WERI-Rb-1 (cell line): ENCODE measurements at regions not wholly inside any gene's neighbourhood (a gene's known extent, or its start where the extent isn't known, plus 50 kb on each side); places are given as distances from the start of the nearest gene placed in this dataset.

Source experiments
- DNase-seq: peaks from one replicate; pipeline ENCODE4 v3.0.0-alpha.2; 2020
- H3K27ac ChIP-seq: fragments of 250-450 bp; sonication (Bioruptor Pico); 2 replicates; pipeline ENCODE4 v1.5.1; 2020; ENCODE audit warnings: mild to moderate bottlenecking, moderate library complexity
- H3K27me3 ChIP-seq: fragments of 250-450 bp; sonication (Bioruptor Pico); 2 replicates; pipeline ENCODE4 v1.5.1; 2021; ENCODE audit warnings: mild to moderate bottlenecking, low read depth, moderate library complexity; ENCODE audit not compliant: insufficient read depth, severe bottlenecking
- H3K36me3 ChIP-seq: fragments of 250-450 bp; sonication (Bioruptor Pico); 2 replicates; pipeline ENCODE4 v1.5.1; 2020; ENCODE audit warnings: mild to moderate bottlenecking, moderate library complexity
- H3K4me3 ChIP-seq: 2 replicates; pipeline ENCODE4 v1.5.1; 2011; ENCODE audit warnings: low read depth, mild to moderate bottlenecking, control low read depth, low read length
- H3K9me3 ChIP-seq: fragments of 250-450 bp; sonication (Bioruptor Pico); 2 replicates; pipeline ENCODE4 v1.5.1; 2021; ENCODE audit warnings: mild to moderate bottlenecking, moderate library complexity; ENCODE audit not compliant: severe bottlenecking
- TF ChIP-seq, protein P1 (sequence below): IDR thresholded peaks from 2 replicates; pipeline ENCODE4 v1.5.1; 2011; ENCODE audit warnings: low read depth, mild to moderate bottlenecking, control low read depth, inconsistent platforms, low read length

DNA sequence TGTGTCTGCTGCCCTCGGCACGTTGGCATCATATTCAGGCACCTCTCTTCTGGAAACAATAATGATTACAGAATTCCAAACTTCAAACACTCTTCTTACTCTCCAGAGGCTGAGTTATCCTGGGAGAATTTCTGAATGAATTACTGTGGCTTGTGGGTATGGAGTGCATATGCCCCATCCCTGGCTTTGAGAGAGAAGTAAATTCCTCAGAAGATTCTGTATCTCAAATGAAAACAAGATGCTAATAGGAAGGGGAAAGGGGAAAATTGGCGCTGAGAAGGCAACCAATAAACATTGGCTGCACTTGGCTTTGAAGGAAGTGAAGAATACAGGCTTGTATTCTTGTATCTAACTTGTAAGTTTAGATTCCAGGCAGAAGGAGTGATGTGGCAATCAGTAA, 132.0 kb upstream of the NOVA1 start:
- Histone ChIP-seq H3K36me3 (no peaks in the 10 kb centered on the region), H3K27me3 (no peaks in the 10 kb centered on the region), H3K27ac (no peak overlapping the region), H3K4me3 (no peak overlapping the region), H3K9me3 (no peaks in the 10 kb centered on the region)
- no peak for DNase-seq
- TF ChIP-seq, protein P1, sequence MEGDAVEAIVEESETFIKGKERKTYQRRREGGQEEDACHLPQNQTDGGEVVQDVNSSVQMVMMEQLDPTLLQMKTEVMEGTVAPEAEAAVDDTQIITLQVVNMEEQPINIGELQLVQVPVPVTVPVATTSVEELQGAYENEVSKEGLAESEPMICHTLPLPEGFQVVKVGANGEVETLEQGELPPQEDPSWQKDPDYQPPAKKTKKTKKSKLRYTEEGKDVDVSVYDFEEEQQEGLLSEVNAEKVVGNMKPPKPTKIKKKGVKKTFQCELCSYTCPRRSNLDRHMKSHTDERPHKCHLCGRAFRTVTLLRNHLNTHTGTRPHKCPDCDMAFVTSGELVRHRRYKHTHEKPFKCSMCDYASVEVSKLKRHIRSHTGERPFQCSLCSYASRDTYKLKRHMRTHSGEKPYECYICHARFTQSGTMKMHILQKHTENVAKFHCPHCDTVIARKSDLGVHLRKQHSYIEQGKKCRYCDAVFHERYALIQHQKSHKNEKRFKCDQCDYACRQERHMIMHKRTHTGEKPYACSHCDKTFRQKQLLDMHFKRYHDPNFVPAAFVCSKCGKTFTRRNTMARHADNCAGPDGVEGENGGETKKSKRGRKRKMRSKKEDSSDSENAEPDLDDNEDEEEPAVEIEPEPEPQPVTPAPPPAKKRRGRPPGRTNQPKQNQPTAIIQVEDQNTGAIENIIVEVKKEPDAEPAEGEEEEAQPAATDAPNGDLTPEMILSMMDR, result no peak

DNA sequence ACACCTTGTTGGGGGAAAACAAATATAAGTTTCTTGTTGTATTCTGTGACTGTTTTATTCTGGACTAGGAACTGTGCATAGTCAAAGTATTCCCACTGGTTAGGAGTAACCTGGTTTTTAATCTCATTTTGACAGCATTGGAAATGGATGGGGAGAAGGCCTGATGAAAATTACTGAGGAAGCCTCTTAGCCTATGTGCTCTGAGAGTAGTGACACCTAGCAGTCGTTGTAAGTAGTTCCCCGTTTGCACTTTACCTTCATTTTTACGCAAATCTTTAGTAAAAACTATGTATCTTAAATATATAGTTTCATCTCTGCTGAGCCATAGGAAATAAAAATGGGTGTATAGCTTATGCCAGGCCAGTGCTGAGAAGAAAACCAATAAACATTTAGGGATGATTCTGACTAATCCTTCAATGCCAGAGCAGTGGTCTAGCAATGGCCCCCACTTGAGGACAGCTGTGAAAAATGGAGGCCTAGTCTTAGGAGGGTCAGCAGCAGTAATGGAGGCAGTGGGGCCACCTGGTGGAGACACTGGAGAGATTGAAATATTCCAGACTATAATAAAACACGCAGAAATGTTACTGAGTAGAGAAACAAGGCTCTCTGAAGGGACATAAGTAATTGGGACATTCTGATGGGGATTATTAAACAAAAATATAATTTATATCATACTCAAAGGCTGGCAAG, 133.2 kb upstream of the NOVA1 start:
- Histone ChIP-seq H3K27ac (no peak overlapping the region), H3K27me3 (no peaks in the 10 kb centered on the region), H3K36me3 (no peaks in the 10 kb centered on the region), H3K4me3 (no peak overlapping the region), H3K9me3 (no peaks in the 10 kb centered on the region)
- peak; percentile 57 for DNase-seq
- TF ChIP-seq, protein P1, result peak; percentile 44

DNA sequence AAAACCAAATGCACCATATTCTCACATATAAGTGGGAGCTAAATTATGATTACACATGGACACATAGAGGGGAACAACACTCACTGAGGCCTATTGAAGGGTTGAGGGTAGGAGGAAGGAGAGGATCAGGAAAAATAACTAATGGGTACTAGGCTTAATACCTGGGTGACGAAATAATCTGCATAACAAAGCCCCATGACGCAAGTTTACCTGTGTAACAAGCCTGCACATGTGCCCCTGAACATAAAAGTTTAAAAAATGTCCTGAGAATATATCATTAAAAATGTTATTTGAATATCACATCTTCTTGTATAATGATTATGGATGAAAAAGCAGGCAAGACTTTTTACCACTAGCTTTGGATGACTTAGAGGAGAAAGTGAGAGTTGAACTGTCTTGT, 138.0 kb upstream of the NOVA1 start:
- Histone ChIP-seq H3K9me3 (no peaks in the 10 kb centered on the region), H3K27me3 (no peaks in the 10 kb centered on the region), H3K27ac (no peak overlapping the region), H3K4me3 (no peak overlapping the region), H3K36me3 (no peaks in the 10 kb centered on the region)
- DNase-seq, result no peak
- TF ChIP-seq, protein P1, result no peak

DNA sequence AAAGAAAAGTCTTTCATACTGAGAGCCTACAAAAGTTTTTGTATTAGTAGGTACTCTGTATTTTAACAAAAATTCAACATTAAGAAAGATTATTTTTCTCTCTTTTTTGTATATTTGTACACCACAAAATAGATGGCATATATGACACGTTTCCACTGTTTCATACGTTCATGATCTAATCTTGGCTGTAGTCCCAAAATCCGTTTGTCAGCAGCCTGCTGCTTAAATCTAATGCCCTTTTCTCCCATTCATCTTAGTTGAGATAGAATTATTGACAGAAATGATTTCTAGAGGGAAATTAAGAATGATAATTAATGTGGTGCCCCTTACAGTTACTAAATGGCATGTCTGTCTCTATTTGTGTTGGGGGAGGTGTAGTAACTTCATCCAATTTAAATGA, 140.7 kb upstream of the NOVA1 start:
- Histone ChIP-seq H3K9me3 (no peaks in the 10 kb centered on the region), H3K36me3 (no peaks in the 10 kb centered on the region), H3K27me3 (no peaks in the 10 kb centered on the region), H3K27ac (no peak overlapping the region), H3K4me3 (no peak overlapping the region)
- no peak for DNase-seq
- TF ChIP-seq, protein P1, result no peak

DNA sequence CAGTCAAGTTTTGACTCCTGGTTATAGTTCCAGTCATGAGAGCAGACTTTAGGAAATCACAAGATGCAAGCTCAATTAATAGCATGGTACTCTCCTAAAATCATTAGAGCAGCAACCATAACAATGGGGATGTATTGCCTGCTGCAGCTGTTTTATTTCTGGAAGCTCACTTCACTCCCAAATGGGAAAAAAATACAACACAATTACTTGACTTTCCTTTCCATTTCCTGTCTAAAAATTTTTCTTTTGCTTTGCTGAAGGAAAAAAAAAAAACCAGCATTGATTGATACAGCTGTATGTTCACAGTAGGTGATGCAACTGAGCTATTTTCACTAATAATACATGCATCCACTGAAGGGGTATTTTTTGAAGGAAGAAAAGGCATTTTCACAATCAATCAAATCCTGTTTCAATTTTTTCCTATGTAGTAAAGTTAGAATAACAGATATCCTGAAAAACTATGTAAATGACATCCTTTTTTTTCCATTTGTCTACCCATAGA, 143.9 kb upstream of the NOVA1 start:
- TF ChIP-seq, protein P1, result no peak

DNA sequence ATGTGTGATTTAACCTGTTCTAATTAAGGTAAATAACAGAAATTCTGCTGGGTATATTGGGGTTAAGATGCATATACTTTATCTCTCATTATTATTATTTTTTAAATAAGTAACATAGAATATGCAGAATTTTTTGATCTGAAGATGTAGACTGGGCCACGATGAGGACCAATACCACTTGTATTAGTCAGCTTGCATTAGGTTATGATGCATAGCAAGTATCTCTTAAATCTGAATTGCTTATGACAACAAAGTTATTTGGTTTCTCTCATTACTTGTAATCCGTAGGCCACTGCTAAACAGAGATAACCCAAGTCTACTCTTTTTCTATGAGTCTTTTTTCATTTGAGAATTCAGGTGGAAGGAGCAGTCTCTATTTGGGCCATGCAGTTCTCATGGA, 145.5 kb upstream of the NOVA1 start:
- TF ChIP-seq, protein P1, result no peak
- Histone ChIP-seq H3K27ac (no peak overlapping the region), H3K27me3 (no peaks in the 10 kb centered on the region), H3K4me3 (no peak overlapping the region), H3K9me3 (no peaks in the 10 kb centered on the region), H3K36me3 (no peaks in the 10 kb centered on the region)
- DNase-seq, result no peak

More for the DNA sequence above, 143.9 kb upstream of the NOVA1 start:
- no peak for DNase-seq
- no peaks in the 10 kb centered on the region for H3K9me3 ChIP-seq
- H3K27ac ChIP-seq, result no peak overlapping the region
- H3K27me3 ChIP-seq, result no peaks in the 10 kb centered on the region
- no peak overlapping the region for H3K4me3 ChIP-seq
- no peaks in the 10 kb centered on the region for H3K36me3 ChIP-seq
